Neuronal stem cell (in vitro differentiated cells): ENCODE measurements at regions not wholly inside any gene's neighbourhood (a gene's known extent, or its start where the extent isn't known, plus 50 kb on each side); places are given as distances from the start of the nearest gene placed in this dataset.

Experiments
- DNase-seq: peaks from one replicate; pipeline ENCODE4 v3.0.0-alpha.2; 2013; ENCODE audit warnings: low spot score
- H2AFZ ChIP-seq: one replicate; pipeline ENCODE4 v1.6.1; 2013; ENCODE audit warnings: mild to moderate bottlenecking, low read length, inconsistent platforms
- H2AK5ac ChIP-seq: 2 replicates; pipeline ENCODE4 v1.6.1; 2013; ENCODE audit warnings: low read depth, mild to moderate bottlenecking, inconsistent platforms, low read length, moderate library complexity, mixed read lengths
- H2BK120ac ChIP-seq: 2 replicates; pipeline ENCODE4 v1.6.1; 2013; ENCODE audit warnings: low read depth, mild to moderate bottlenecking, inconsistent platforms, low read length, moderate library complexity, mixed read lengths
- H2BK12ac ChIP-seq: one replicate; pipeline ENCODE4 v1.6.1; 2013; ENCODE audit warnings: low read length, inconsistent platforms
- H2BK15ac ChIP-seq: 2 replicates; pipeline ENCODE4 v1.6.1; 2013; ENCODE audit warnings: mild to moderate bottlenecking, low read length, inconsistent platforms, mixed read lengths
- H2BK5ac ChIP-seq: one replicate; pipeline ENCODE4 v1.6.1; 2013; ENCODE audit warnings: inconsistent platforms, mild to moderate bottlenecking, low read length, moderate library complexity
- H3K14ac ChIP-seq: one replicate; pipeline ENCODE4 v1.6.1; 2013; ENCODE audit warnings: low read length, inconsistent platforms
- H3K18ac ChIP-seq: 2 replicates; pipeline ENCODE4 v1.6.1; 2013; ENCODE audit warnings: low read length, inconsistent platforms
- H3K23ac ChIP-seq: 2 replicates; pipeline ENCODE4 v1.6.1; 2013; ENCODE audit warnings: low read depth, mild to moderate bottlenecking, mixed read lengths, low read length, inconsistent platforms; ENCODE audit not compliant: poor library complexity
- H3K27ac ChIP-seq: replicated peaks from 3 replicates; pipeline ENCODE4 v1.5.1; 2013; ENCODE audit warnings: low read length, inconsistent platforms
- H3K27me3 ChIP-seq, 3 experiments: 2 replicates each; pipeline ENCODE4 v1.6.1; 2013; ENCODE audit warnings: low read length in 3 of 3, mild to moderate bottlenecking in 2 of 3, inconsistent platforms in 1 of 3, low read depth in 1 of 3, mixed read lengths in 1 of 3, moderate library complexity in 1 of 3; ENCODE audit not compliant: control insufficient read depth in 3 of 3, insufficient read depth in 3 of 3
- H3K36me3 ChIP-seq, 2 donors: replicated peaks in 1 of 2; 2 replicates each; pipeline ENCODE4 v1.6.1; 2013; ENCODE audit warnings: low read length in 2 of 2; ENCODE audit not compliant: control insufficient read depth in 2 of 2, insufficient read depth in 2 of 2
- H3K4ac ChIP-seq: 2 replicates; pipeline ENCODE4 v1.6.1; 2013; ENCODE audit warnings: inconsistent platforms, mild to moderate bottlenecking, low read length, moderate library complexity
- H3K4me1 ChIP-seq, 2 donors: 1 replicate in 1 of 2; 2 replicates in 1 of 2; pipeline ENCODE4 v1.6.1; 2013; ENCODE audit warnings: low read length in 2 of 2, low read depth in 1 of 2; ENCODE audit not compliant: control insufficient read depth in 2 of 2, insufficient read depth in 1 of 2
- H3K4me2 ChIP-seq: one replicate; pipeline ENCODE4 v1.6.1; 2013; ENCODE audit warnings: mild to moderate bottlenecking, low read length, inconsistent platforms; ENCODE audit not compliant: insufficient read depth, poor library complexity, severe bottlenecking
- H3K4me3 ChIP-seq, 2 donors: 2 replicates each; pipeline ENCODE4 v1.5.1; 2013; ENCODE audit warnings: low read length in 2 of 2, mild to moderate bottlenecking in 2 of 2, inconsistent platforms in 1 of 2, moderate library complexity in 1 of 2
- H3K79me1 ChIP-seq: one replicate; pipeline ENCODE4 v1.6.1; 2013; ENCODE audit warnings: low read depth, mild to moderate bottlenecking, inconsistent platforms, low read length, moderate library complexity
- H3K9ac ChIP-seq: one replicate; pipeline ENCODE4 v1.6.1; 2013; ENCODE audit warnings: mild to moderate bottlenecking, low read depth, low read length, inconsistent platforms; ENCODE audit not compliant: poor library complexity
- H3K9me3 ChIP-seq, 2 donors: replicated peaks in 1 of 2; 2 replicates each; pipeline versions ENCODE3 to v1.6.1; 2013; ENCODE audit warnings: low read length in 2 of 2, mild to moderate bottlenecking in 2 of 2, inconsistent platforms in 1 of 2, low read depth in 1 of 2, mixed read lengths in 1 of 2, moderate library complexity in 1 of 2; ENCODE audit not compliant: control insufficient read depth in 2 of 2, insufficient read depth in 1 of 2
- H4K8ac ChIP-seq: one replicate; pipeline ENCODE4 v1.6.1; 2013; ENCODE audit warnings: low read depth, mild to moderate bottlenecking, inconsistent platforms, low read length, moderate library complexity
- H4K91ac ChIP-seq: one replicate; pipeline ENCODE4 v1.6.1; 2013; ENCODE audit warnings: low read length, low read depth, mild to moderate bottlenecking, inconsistent platforms; ENCODE audit not compliant: poor library complexity
- WGBS, 2 donors: extraction: QIAGEN DNeasy Blood & Tissue Kit; methylation state at CpG; one replicate each; pipeline ENCODE4 v1.1.7; 2013; ENCODE audit warnings: missing lambda C conversion rate in 2 of 2, mixed read lengths in 1 of 2; ENCODE audit not compliant: insufficient read length in 2 of 2, insufficient replicate concordance in 1 of 2; ENCODE audit errors: extremely low coverage in 2 of 2; 5-methylcytosine and 5-hydroxymethylcytosine counted together

DNA sequence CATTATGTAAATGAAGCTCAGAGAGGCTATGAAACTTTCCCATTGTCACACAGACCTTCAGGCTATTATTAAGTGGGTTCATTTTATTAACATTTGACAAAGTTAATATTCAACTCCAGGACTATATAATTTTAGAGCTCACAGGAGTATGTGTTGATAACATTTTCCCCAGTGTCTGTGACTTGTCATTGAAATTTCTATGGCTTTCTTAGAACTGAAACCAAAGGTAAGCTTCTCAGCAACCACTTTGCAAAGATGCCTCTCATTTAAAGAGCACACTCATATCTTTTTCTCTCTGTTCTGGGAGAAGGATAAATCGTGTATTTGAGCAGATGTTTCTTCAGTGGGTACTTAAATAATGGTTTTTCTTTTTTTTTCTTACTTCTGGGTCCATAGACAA lies 61.8 kb upstream of the LHCGR start:
- no CpG with 5 or more reads among the region's 1 CpG for WGBS, 2 donors
- DNase-seq = no peak
- H3K79me1 ChIP-seq = no peaks in the 10 kb centered on the region
- H2AFZ ChIP-seq = no peak overlapping the region
- no peak overlapping the region for H3K4me2 ChIP-seq
- no peak overlapping the region for H2BK120ac ChIP-seq
- H3K14ac ChIP-seq = no peak overlapping the region
- H2BK15ac ChIP-seq = no peak overlapping the region
- H3K27ac ChIP-seq = no peak overlapping the region
- peaks cover 0 to 1% of the 10 kb centered on the region in 2 donors for H3K4me1 ChIP-seq
- no peaks in the 10 kb centered on the region for H3K9me3 ChIP-seq
- no peak overlapping the region for H2AK5ac ChIP-seq
- H3K9ac ChIP-seq = no peak overlapping the region
- no peak overlapping the region for H2BK5ac ChIP-seq
- no peak overlapping the region for H3K23ac ChIP-seq
- H3K36me3 ChIP-seq = no peaks in the 10 kb centered on the region
- no peak overlapping the region for H4K91ac ChIP-seq
- H3K27me3 ChIP-seq = no peaks in the 10 kb centered on the region
- no peak overlapping the region for H3K4me3 ChIP-seq
- H3K4ac ChIP-seq = no peak overlapping the region
- no peak overlapping the region for H4K8ac ChIP-seq
- H3K18ac ChIP-seq = no peak overlapping the region
- no peak overlapping the region for H2BK12ac ChIP-seq

GRCh38 chr2:48812416-48812815 lies 56.9 kb upstream of the LHCGR start:
- no peaks in the 10 kb centered on the region for H3K36me3 ChIP-seq
- no peaks in the 10 kb centered on the region for H3K27me3 ChIP-seq
- no peak overlapping the region for H3K4ac ChIP-seq
- H3K4me1 ChIP-seq = no peaks in the 10 kb centered on the region
- no peak overlapping the region for H3K18ac ChIP-seq
- H2BK15ac ChIP-seq = no peak overlapping the region
- H3K79me1 ChIP-seq = no peaks in the 10 kb centered on the region
- H3K23ac ChIP-seq = no peak overlapping the region
- no peak overlapping the region for H2BK120ac ChIP-seq
- H2BK12ac ChIP-seq = no peak overlapping the region
- no peak for DNase-seq
- H3K4me2 ChIP-seq = no peak overlapping the region
- no peak overlapping the region for H3K9ac ChIP-seq
- H3K14ac ChIP-seq = no peak overlapping the region
- H3K9me3 ChIP-seq = no peaks in the 10 kb centered on the region
- H2AFZ ChIP-seq = no peak overlapping the region
- no peak overlapping the region for H4K8ac ChIP-seq
- H4K91ac ChIP-seq = no peak overlapping the region
- H3K27ac ChIP-seq = no peak overlapping the region
- no peak overlapping the region for H3K4me3 ChIP-seq
- no peak overlapping the region for H2AK5ac ChIP-seq
- no CpG with 5 or more reads among the region's 1 CpG for WGBS, 2 donors
- no peak overlapping the region for H2BK5ac ChIP-seq

DNA sequence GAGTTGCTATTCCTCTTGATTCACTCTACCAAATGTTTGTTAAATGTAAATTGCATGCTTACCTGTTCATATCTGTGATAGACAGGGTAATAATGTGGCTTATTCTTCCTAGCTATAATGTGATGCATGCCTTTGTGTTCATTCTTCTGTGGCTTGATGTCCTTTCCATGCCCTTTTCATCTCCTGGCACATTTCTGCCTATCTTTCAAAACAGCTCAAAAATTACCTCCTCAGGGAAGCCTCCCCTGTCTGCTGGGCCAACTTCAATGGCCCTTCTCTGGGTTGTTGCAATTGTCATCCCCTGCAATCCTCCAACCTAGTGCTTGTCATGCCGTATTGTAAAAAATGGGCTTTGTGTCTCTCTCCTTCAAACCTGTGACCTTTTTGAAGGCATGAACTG lies 52.8 kb upstream of the LHCGR start:
- Histone ChIP-seq H3K79me1 (no peaks in the 10 kb centered on the region), H2AFZ (no peak overlapping the region), H3K4me1 (no peaks in the 10 kb centered on the region), H3K14ac (no peak overlapping the region), H2BK12ac (no peak overlapping the region), H3K9me3 (no peaks in the 10 kb centered on the region), H3K23ac (no peak overlapping the region), H3K4me3 (no peak overlapping the region), H3K4ac (no peak overlapping the region), H4K8ac (no peak overlapping the region), H2AK5ac (no peak overlapping the region), H3K9ac (no peak overlapping the region), H3K27ac (no peak overlapping the region), H3K4me2 (no peak overlapping the region), H2BK5ac (no peak overlapping the region), H2BK15ac (no peak overlapping the region), H4K91ac (no peak overlapping the region), H3K36me3 (no peaks in the 10 kb centered on the region), H3K27me3 (no peaks in the 10 kb centered on the region), H3K18ac (no peak overlapping the region), H2BK120ac (no peak overlapping the region)
- WGBS, 2 donors = no CpG with 5 or more reads among the region's 1 CpG
- no peak for DNase-seq
